ENCODE measurements at regions not wholly inside any gene's neighbourhood (a gene's known extent, or its start where the extent isn't known, plus 50 kb on each side); places are given as distances from the start of the nearest gene placed in this dataset.
"Not testable (repeated sequence)": the region's sequence is repeated elsewhere in the genome, so short reads cannot be mapped to it uniquely, and the experiment has no call there.

DNA sequence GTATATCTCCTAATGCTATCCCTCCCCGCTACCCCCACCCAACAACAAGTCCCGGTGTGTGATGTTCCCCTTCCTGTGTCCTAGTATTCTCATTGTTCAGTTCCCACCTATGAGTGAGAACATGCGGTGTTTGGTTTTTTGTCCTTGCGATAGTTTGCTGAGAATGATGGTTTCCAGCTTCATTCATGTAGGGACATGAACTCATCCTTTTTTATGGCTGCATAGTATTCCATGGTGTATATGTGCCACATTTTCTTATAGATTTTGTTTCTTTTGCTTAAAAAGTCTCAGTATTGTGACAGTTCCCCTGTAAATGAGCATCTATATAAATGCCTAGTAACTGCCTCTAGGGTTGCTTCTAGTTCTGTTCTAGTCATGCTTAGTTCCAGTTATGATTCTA is 153.0 kb upstream of the EOLA2 start:
- DNase-seq; in situ Hi-C loops (cut with HindIII; ENCODE audit: low pct_ligation_motif_present, low pct_unique_long_range_greater_than_20kb, low sequenced_read_pairs): not testable (repeated sequence)

DNA sequence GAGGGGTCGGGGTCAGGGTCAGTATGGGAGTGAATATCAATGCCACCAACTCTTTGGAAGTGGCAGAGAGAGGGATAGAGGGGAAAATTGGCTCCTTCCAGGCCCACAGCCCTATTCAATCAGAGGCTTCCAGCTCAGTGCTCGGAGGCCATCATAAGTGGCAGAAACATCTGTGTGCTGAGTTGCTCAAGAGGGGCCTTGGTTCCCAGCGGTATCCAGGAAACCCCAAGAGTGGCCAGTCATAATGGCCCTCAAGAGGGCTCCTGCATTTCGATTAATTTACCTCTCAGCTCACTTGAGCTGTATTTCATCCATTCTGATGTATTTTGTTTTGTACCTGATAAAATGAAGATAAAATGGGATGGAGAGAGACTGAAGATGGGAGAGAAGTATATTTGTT is 154.3 kb upstream of the EOLA2 start:
- no peak for DNase-seq

GRCh38 chrX:150094375-150094774 is 156.1 kb upstream of the EOLA2 start:
- in situ Hi-C loops (cut with HindIII; ENCODE audit: low pct_ligation_motif_present, low pct_unique_long_range_greater_than_20kb, low sequenced_read_pairs), result no loop called here
- no peak for DNase-seq

More for the DNA sequence above, 154.3 kb upstream of the EOLA2 start:
- in situ Hi-C loops (cut with HindIII; ENCODE audit: low pct_ligation_motif_present, low pct_unique_long_range_greater_than_20kb, low sequenced_read_pairs), result no loop called here

GRCh38 chrX:150094996-150095395 is 156.7 kb upstream of the EOLA2 start:
- no peak for DNase-seq
- in situ Hi-C loops (cut with HindIII; ENCODE audit: low pct_ligation_motif_present, low pct_unique_long_range_greater_than_20kb, low sequenced_read_pairs), result no loop called here

DNA sequence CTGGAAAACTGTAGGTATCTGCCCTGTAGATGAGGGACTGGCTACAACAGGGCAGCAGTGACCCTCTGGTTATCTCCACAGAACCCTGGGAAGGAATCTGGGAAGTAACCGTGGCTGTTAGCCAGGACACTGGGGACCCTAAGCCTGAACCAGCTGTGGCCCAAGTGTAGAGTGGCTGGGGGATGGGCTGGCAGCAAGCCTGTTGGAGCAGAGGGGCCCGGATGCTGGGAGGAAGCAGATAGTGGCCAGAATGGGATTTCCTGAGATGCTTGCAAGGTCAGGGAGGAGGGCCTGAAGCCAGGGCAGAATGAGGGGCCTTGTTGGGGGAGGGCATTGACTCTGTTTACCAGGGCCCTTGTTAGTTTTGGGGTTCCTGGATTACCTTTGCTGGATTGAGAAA is 161.0 kb upstream of the EOLA2 start:
- in situ Hi-C loops (cut with HindIII; ENCODE audit: low pct_ligation_motif_present, low pct_unique_long_range_greater_than_20kb, low sequenced_read_pairs), result no loop called here
- no peak for DNase-seq

DNA sequence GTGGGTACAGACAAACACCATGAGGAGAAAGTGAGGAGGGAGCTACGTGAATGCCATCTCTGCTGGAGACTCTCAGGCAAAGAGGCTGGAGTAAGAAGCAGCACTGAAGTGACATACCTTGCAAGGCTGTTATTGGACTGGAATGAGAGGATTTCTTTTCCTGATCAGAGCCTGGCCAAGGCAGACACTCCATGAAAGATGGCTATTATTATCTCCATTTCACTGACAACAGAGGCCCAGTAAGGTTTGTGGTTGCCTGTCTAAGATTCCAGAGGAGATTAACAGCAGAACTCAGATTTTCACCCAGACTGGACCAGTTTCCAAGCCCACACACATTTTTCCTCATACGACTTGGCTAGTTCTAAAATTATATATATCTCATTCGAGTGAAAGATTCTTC is 162.0 kb upstream of the EOLA2 start:
- in situ Hi-C loops (cut with HindIII; ENCODE audit: low pct_ligation_motif_present, low pct_unique_long_range_greater_than_20kb, low sequenced_read_pairs), result no loop called here
- no peak for DNase-seq

- in situ Hi-C loops (cut with HindIII; ENCODE audit: low pct_ligation_motif_present, low pct_unique_long_range_greater_than_20kb, low sequenced_read_pairs), result no loop called here
- no peak for DNase-seq
These were observed 180.2 kb upstream of the EOLA2 start for GRCh38 chrX:150118476-150118875.

DNA sequence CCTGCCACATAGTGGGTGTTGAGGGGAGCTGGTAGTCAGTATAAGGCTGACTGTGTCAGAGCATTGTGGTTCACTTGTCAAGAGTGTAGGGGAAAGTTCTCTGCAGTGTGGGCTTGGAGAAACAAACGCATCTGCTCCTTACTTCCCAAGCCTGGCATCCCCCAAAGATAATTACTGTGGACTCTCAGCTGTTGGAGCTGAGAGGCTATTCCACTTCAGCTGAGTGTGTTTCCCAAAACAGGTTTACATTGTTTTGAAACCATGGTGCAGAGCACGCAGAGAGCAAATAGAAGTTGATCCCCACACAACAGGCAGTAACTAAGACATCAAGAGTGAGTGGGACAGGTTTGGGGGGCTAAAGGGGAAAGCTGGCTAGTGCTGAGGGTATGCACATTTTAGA is 181.0 kb upstream of the EOLA2 start:
- in situ Hi-C loops (cut with HindIII; ENCODE audit: low pct_ligation_motif_present, low pct_unique_long_range_greater_than_20kb, low sequenced_read_pairs), result no loop called here
- no peak for DNase-seq

DNA sequence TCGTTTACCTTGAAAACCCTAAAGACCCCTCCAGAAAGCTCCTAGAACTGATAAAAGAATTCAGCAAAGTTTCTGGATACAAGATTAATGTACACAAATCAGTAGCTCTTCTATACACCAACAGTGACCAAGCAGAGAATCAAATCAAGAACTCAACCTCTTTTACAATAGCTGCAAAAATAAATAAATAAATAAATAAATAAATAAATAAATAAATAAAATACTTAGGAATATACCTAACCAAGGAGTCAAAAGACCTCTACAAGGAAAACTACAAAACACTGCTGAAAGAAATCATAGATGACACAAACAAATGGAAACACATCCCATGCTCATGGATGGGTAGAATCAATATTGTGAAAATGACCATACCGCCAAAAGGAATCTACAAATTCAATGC is 186.8 kb upstream of the EOLA2 start:
- DNase-seq; in situ Hi-C loops (cut with HindIII; ENCODE audit: low pct_ligation_motif_present, low pct_unique_long_range_greater_than_20kb, low sequenced_read_pairs): not testable (repeated sequence)

DNA sequence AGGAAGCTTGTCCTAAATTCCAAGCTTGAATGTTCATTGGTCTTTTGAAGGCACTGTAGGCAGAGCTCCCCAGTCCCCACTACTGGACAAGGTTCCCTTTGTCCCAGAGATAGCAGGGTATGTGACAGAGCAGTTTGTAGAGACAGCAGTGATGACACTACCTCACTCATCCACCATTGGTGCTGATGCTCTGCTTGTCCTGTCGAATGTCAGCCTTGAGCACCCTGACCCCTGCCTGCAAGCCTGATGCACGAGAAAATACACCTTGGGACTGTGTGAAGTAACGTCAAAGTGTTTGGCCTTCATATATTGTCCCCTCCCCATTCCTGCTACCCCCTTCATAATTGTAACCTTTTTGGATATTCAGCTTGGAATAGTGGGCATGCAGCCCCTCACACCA is 188.9 kb upstream of the EOLA2 start:
- no peak for DNase-seq
- in situ Hi-C loops (cut with HindIII; ENCODE audit: low pct_ligation_motif_present, low pct_unique_long_range_greater_than_20kb, low sequenced_read_pairs), result no loop called here

DNA sequence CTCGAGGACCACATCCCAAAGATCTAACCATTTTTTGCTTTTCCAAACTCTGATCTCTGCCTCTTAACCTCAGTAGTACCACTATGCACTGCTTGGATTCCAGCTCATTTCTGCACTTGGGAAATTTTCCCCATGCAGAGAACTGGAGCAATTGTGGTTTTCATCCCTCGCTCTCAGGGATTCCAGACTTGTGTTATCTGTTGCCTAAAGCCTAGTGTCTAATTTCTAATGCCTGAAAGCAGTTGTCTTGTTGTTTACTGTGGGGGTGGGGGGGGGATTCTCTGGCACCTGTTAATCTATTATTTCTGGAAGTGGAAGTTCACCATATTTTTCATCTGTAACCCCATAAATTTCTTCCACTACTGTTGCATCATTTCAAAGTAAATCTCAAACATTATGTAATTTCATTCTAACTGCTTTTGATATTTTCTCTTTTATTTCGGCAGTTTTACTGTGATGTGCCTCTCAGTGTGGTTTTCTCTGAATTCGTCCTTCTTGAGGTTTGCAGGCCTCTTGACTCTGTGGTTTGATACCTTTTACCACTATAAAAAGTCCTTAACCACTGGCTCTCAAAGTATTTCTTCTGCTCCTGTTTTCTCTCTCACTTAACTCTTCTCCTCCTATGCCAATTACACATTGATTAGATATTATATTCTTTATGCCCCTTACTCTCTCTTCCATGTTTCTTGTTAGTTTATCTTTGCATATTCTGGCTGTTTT is 205.6 kb upstream of the EOLA2 start:
- no peak for DNase-seq
- in situ Hi-C loops (cut with HindIII; ENCODE audit: low pct_ligation_motif_present, low pct_unique_long_range_greater_than_20kb, low sequenced_read_pairs), result no loop called here

DNA sequence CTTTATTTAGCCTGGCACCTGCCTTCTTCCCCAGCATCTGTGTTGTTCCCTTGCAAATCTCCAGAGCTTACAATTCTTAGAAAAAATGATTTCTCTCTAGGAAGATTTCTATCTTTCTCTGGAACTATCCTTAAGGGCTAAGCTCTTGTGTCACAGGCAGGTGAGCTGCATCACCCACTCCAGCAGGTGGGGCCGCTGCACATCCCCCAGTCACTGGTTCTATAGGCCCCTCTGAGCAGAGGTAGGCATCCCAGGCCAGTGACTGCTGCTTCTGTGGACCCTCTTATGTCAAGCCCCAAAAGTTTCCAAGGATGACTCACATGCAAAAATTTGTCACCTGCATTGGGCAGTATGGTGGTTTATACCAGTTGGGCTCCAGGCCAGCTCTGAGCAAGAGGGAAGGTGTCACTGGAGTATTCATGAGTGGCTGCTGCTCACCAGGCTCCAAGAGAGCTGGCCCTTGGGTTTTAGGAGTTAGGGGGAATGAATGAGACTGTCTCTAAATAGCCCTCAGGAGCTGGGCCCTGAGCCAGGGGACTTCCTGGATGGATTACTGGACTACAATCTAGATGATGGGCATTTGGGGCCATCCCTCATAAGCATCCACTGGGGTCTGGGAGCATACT is 208.1 kb upstream of the EOLA2 start:
- no peak for DNase-seq
- in situ Hi-C loops (cut with HindIII; ENCODE audit: low pct_ligation_motif_present, low pct_unique_long_range_greater_than_20kb, low sequenced_read_pairs), result no loop called here

DNA sequence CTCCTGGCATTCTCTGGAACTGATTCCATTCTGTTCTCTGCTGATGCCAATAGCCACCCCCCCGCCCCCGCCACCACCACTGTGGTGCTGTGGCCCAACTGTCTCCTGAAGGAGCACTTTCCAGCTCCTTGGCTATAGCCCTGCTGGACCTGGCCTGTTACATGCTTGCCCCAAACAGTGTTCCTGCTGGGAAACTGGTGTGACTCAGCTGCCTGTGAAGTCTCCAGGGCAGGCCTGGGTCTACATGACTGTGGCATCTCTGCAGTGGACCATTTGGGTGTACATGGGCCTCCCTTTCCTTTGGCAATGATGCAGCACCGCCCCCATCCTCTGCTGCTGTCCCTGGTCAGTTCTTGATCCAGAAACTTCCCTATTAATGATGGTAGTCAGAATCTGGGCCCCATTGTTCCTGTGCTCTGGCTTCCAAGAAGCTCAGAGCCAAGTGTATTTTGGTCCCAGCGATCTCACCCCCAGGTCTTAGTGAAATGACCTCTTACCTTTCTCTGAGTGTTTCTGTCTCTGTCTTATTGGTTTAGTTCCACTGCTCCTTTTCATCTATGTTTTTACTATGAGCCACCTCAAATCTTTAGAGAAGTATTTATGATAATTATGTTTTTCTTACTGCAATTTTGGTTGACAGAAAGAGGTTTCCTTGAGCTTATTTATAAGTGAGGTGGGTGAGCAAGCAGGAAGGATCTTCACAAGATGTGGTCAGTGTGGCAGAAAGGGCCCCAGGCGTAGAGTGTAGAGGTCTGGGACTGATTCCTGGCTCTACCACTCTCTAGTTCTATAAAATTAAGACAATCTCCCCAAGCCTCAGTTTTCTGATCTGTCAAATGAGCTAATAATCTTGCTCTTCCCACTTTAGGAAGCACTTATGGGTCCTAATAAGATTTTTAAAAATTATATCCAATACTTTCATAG is 210.7 kb upstream of the EOLA2 start:
- no peak for DNase-seq
- in situ Hi-C loops (cut with HindIII; ENCODE audit: low pct_ligation_motif_present, low pct_unique_long_range_greater_than_20kb, low sequenced_read_pairs), result no loop called here

DNA sequence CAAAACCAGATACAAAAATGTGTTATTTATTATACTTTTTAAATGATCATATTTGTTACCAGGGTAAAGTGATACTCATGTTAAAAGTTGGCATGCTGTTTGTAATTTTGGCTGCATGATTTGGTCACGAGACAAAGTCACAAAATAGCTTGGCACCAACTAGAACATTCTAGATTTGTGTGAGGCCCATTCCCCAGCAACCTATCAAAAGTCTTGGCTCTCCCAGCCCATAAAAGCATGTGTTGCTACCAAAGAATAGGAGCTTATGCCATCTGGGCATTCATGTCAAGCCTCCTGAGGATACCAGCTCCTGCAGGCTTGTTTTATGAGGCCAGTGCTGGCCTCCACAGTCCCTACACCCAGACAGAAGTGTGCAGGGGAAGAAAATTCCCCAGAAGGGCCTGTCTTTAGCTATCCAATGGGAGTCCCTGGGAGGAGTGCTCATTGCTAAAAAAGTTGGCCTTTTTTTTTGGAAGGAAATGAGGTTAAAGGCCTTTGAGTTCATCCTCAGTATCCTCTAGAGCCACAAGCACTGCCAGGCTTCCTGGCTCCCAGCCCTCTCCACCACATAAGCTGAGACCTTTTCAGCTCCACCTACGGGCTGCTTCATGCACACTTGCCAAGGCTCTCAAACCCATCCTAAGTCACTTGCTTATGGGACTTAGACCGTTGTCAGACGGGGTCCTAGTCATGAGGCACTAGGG is 211.9 kb upstream of the EOLA2 start:
- in situ Hi-C loops (cut with HindIII; ENCODE audit: low pct_ligation_motif_present, low pct_unique_long_range_greater_than_20kb, low sequenced_read_pairs), result no loop called here
- no peak for DNase-seq

GRCh38 chrX:150150780-150151125 is 212.4 kb upstream of the MAMLD1 start:
- no peak for DNase-seq
- in situ Hi-C loops (cut with HindIII; ENCODE audit: low pct_ligation_motif_present, low pct_unique_long_range_greater_than_20kb, low sequenced_read_pairs), result no loop called here

DNA sequence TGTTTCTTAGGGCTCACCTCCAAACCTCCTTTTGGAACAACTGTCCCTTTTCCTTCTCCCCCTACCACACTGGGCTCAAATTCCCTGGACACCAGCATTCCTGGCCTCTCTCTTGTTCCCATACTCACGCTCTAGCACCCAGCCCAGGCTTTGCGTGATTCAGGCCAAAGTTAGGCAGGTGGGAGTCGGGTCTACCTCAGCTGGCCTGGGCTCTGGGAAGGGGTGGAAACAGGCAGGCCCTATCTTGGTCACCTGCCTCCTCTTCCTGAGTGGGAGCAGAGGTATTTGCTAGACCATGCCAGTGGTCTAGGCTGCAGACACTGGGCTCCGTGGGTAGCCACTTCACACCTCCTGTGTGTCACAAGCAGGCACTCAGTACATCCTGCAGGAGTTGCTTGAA is 211.1 kb upstream of the MAMLD1 start:
- in situ Hi-C loops (cut with HindIII; ENCODE audit: low pct_ligation_motif_present, low pct_unique_long_range_greater_than_20kb, low sequenced_read_pairs), result no loop called here

GRCh38 chrX:150152546-150152945 is 210.6 kb upstream of the MAMLD1 start:
- no peak for DNase-seq
- in situ Hi-C loops (cut with HindIII; ENCODE audit: low pct_ligation_motif_present, low pct_unique_long_range_greater_than_20kb, low sequenced_read_pairs), result no loop called here

More for the DNA sequence above, 211.1 kb upstream of the MAMLD1 start:
- DNase-seq, result no peak

DNA sequence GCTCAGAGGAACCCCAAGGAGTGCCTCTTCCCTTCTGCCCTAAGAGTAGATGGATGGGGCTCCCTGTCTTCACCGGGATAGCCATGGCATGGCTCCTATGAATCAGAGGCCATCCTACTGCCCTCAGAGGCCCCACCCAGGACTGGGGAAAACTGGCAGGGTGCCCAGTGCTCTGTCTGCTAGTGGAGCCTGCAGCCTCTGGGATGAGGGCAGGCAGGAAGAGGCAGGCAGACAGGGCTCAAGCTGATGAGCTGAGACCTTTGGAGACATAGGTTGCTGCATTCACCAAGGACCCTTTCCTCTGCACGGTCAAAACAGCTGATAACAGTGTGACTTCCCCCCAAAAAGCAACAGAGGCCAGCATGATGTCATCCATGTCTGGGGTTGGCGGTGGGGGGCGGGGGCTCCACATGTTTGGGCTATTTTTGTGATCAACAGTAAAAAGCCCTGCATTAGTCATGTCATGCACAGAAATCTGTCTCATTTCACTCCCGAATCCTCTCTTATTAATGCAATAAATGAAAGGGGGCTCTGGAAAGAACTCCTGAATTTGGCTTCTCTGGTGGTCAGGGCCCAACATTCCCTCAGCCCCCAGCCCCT is 207.6 kb upstream of the MAMLD1 start:
- DNase-seq, result peak; percentile 64
- in situ Hi-C loops (cut with HindIII; ENCODE audit: low pct_ligation_motif_present, low pct_unique_long_range_greater_than_20kb, low sequenced_read_pairs), result no loop called here

- DNase-seq, result no peak
- in situ Hi-C loops (cut with HindIII; ENCODE audit: low pct_ligation_motif_present, low pct_unique_long_range_greater_than_20kb, low sequenced_read_pairs), result no loop called here
These were observed 206.5 kb upstream of the MAMLD1 start for GRCh38 chrX:150156615-150157014.
